Endothelial cell of umbilical vein (primary cell): ENCODE measurements at regions not wholly inside any gene's neighbourhood (a gene's known extent, or its start where the extent isn't known, plus 50 kb on each side); places are given as distances from the start of the nearest gene placed in this dataset.

Experiments
- BruUV-seq: library from RNA; stranded (reverse); fragments of 400-500 nt; replicated peaks from 2 replicates; lab custom pipeline; 2021; lab: Mats Ljungman, UMichigan
- CTCF ChIA-PET: fragments of 300-600, 350-600 bp; sonication (Branson Sonifier 250); formaldehyde crosslinking; loops from one replicate; lab custom pipeline; 2021; ENCODE audit warnings: antibody characterized with exemption, inconsistent platforms; lab: Charles Lee
- POLR2A ChIA-PET: fragments of 300-600, 350-600 bp; sonication (Branson Sonifier 250); formaldehyde crosslinking; loops from one replicate; lab custom pipeline; 2021; ENCODE audit warnings: antibody characterized with exemption, inconsistent platforms; lab: Charles Lee
- DNase-seq: peaks from one replicate; pipeline ENCODE4 v3.0.0-alpha.2; 2011; ENCODE audit warnings: low read depth, low spot score
- FAIRE-seq: peaks from 2 replicates; lab custom pipeline; 2011; peaks lifted over from hg19 to GRCh38; lab: Jason Lieb, UNC
- H2AFZ ChIP-seq: 2 replicates; pipeline ENCODE4 v1.6.0; 2012; ENCODE audit warnings: low read depth, low read length, control low read depth, inconsistent platforms
- H3K27ac ChIP-seq: 2 replicates; pipeline ENCODE4 v1.5.1; 2011; ENCODE audit warnings: low read depth, mild to moderate bottlenecking, control low read depth, low read length, moderate library complexity; ENCODE audit not compliant: insufficient read depth
- H3K27me3 ChIP-seq, 2 experiments: 2 replicates each; pipeline versions ENCODE4 v1.6.0 to v1.6.1; 2011; ENCODE audit warnings: low read length in 2 of 2, mixed read lengths in 1 of 2; ENCODE audit not compliant: control insufficient read depth in 2 of 2, insufficient read depth in 2 of 2
- H3K36me3 ChIP-seq, 2 experiments: 2 replicates in 1 of 2; 3 replicates in 1 of 2; pipeline ENCODE4 v1.5.1; 2011; ENCODE audit warnings: low read length in 2 of 2, mild to moderate bottlenecking in 1 of 2, moderate library complexity in 1 of 2; ENCODE audit not compliant: control insufficient read depth in 2 of 2, insufficient read depth in 2 of 2; ENCODE audit errors: extremely low read depth in 1 of 2
- H3K4me1 ChIP-seq: 3 replicates; pipeline ENCODE4 v1.5.1; 2011; ENCODE audit warnings: mild to moderate bottlenecking, low read length; ENCODE audit not compliant: control insufficient read depth, insufficient read depth; ENCODE audit errors: extremely low read depth
- H3K4me2 ChIP-seq: 2 replicates; pipeline ENCODE4 v1.6.1; 2011; ENCODE audit warnings: low read length, control low read depth, mixed read lengths; ENCODE audit not compliant: insufficient read depth
- H3K4me3 ChIP-seq, 3 experiments: fragments of 200-600 bp in 1 of 3; sonication (generic), shearing (Covaris generic) in 1 of 3; replicated peaks in 1 of 3; 2 replicates each; pipeline ENCODE4 v1.5.1; 2011 to 2016; ENCODE audit warnings: control low read depth in 3 of 3, low read length in 3 of 3, mild to moderate bottlenecking in 2 of 3, inconsistent platforms in 1 of 3, low read depth in 1 of 3, moderate library complexity in 1 of 3; ENCODE audit not compliant: insufficient read depth in 1 of 3
- H3K79me2 ChIP-seq: 2 replicates; pipeline ENCODE4 v1.6.0; 2012; ENCODE audit warnings: low read length, inconsistent platforms; ENCODE audit not compliant: control insufficient read depth, insufficient read depth
- H3K9ac ChIP-seq: replicated peaks from 2 replicates; pipeline ENCODE3; 2011; ENCODE audit warnings: low read length, control low read depth; ENCODE audit not compliant: insufficient read depth; ENCODE audit errors: extremely low read depth
- H3K9me1 ChIP-seq: replicated peaks from 3 replicates; pipeline ENCODE4 v1.6.0; 2011; ENCODE audit warnings: mild to moderate bottlenecking, low read length; ENCODE audit not compliant: control insufficient read depth, insufficient read depth; ENCODE audit errors: extremely low read depth
- H3K9me3 ChIP-seq: replicated peaks from 2 replicates; pipeline ENCODE4 v1.5.1; 2012; ENCODE audit warnings: low read length, inconsistent platforms; ENCODE audit not compliant: control insufficient read depth, insufficient read depth
- H4K20me1 ChIP-seq: replicated peaks from 2 replicates; pipeline ENCODE3; 2011; ENCODE audit warnings: mild to moderate bottlenecking, low read length; ENCODE audit not compliant: control insufficient read depth, insufficient read depth; ENCODE audit errors: extremely low read depth
- CTCF ChIP-seq, 2 donors: IDR thresholded peaks; 1 replicate in 1 of 2; 2 replicates in 1 of 2; pipeline ENCODE4 v1.5.1; 2011; ENCODE audit warnings: low read length in 2 of 2, mild to moderate bottlenecking in 2 of 2, moderate library complexity in 2 of 2, control low read depth in 1 of 2, inconsistent platforms in 1 of 2, low read depth in 1 of 2; ENCODE audit not compliant: insufficient read depth in 1 of 2; ENCODE audit errors: extremely low read depth in 1 of 2
- EZH2 ChIP-seq: IDR thresholded peaks from 2 replicates; pipeline ENCODE4 v1.6.1; 2012; ENCODE audit warnings: borderline replicate concordance, low read depth, mild to moderate bottlenecking, moderate library complexity, low read length, inconsistent platforms; ENCODE audit not compliant: severe bottlenecking
- FOS ChIP-seq: IDR thresholded peaks from 2 replicates; pipeline ENCODE4 v1.6.1; 2011; ENCODE audit warnings: mild to moderate bottlenecking, low read length, moderate library complexity, borderline replicate concordance; ENCODE audit not compliant: insufficient read depth
- GATA2 ChIP-seq: IDR thresholded peaks from 2 replicates; pipeline ENCODE4 v1.7.0; 2011; ENCODE audit warnings: low read depth, mild to moderate bottlenecking, moderate library complexity, mixed read lengths, low read length; ENCODE audit not compliant: insufficient read length, insufficient read depth
- JUN ChIP-seq: IDR thresholded peaks from 2 replicates; pipeline ENCODE4 v1.6.1; 2011; ENCODE audit warnings: borderline replicate concordance, low read depth; ENCODE audit not compliant: insufficient read length, insufficient read depth
- MAX ChIP-seq: IDR thresholded peaks from 2 replicates; pipeline ENCODE4 v1.6.1; 2011; ENCODE audit not compliant: insufficient read depth, insufficient read length
- MYC ChIP-seq: IDR thresholded peaks from one replicate; pipeline ENCODE4 v1.6.1; 2011; ENCODE audit warnings: mild to moderate bottlenecking, low read depth, low read length
- POLR2A ChIP-seq: IDR thresholded peaks from 2 replicates; pipeline ENCODE4 v1.6.1; 2012; ENCODE audit warnings: low read depth, mild to moderate bottlenecking, control low read depth, low read length
- POLR2AphosphoS5 ChIP-seq: IDR thresholded peaks from 2 replicates; pipeline ENCODE4 v1.6.1; 2012; ENCODE audit warnings: low read depth, mild to moderate bottlenecking, control low read depth, low read length, moderate library complexity; ENCODE audit not compliant: insufficient read depth
- dilution Hi-C: fragments of 300-500 bp; cut with MboI; formaldehyde crosslinking; loops from one replicate; pipeline ENCODE4 v1.15.0; 2019; ENCODE audit warnings: low sequenced_read_pairs; ENCODE audit not compliant: extremely low pct_ligation_motif_present
- intact Hi-C: fragments of 100-400 bp; cut with micrococcal nuclease; formaldehyde crosslinking; loops from one replicate; pipeline ENCODE4 v1.10.0; 2022

- H3K79me2 ChIP-seq = no peaks in the 10 kb centered on the region
- no peak overlapping the region for H3K27ac ChIP-seq
- no peaks in the 10 kb centered on the region for H3K36me3 ChIP-seq
- FAIRE-seq (no peak), DNase-seq (no peak)
- H2AFZ ChIP-seq = no peak overlapping the region
- intact Hi-C loops (no loop called here), dilution Hi-C loops (no loop called here)
- no TSS peak for BruUV-seq
- no peak overlapping the region for H3K4me3 ChIP-seq
- ChIA-PET POLR2A (no interaction called here), CTCF (no interaction called here)
- no peak overlapping the region for H3K9ac ChIP-seq
- no peaks in the 10 kb centered on the region for H3K9me1 ChIP-seq
- no peaks in the 10 kb centered on the region for H3K9me3 ChIP-seq
- no peak for TF ChIP-seq GATA2
- TF ChIP-seq MYC = no peak
- TF ChIP-seq POLR2A = no peak
- TF ChIP-seq EZH2 = no peak
- TF ChIP-seq CTCF (IDR thresholded peaks at IDR 0.05; ENCODE audit: extremely low read depth in 1 of 2, insufficient read depth in 1 of 2, low read depth in 1 of 2, low read length in 2 of 2) = no peak
- no peak for TF ChIP-seq JUN
- no peak for TF ChIP-seq MAX
- no peak for TF ChIP-seq FOS
- TF ChIP-seq POLR2AphosphoS5 = no peak
- H4K20me1 ChIP-seq = no peaks in the 10 kb centered on the region
- H3K27me3 ChIP-seq = no peaks in the 10 kb centered on the region
- H3K4me2 ChIP-seq = no peak overlapping the region
- H3K4me1 ChIP-seq = no peaks in the 10 kb centered on the region
These were observed 499.6 kb upstream of the GBE1 start for GRCh38 chr3:82261013-82261412.
